B cell (primary cell): ENCODE measurements at regions not wholly inside any gene's neighbourhood (a gene's known extent, or its start where the extent isn't known, plus 50 kb on each side); places are given as distances from the start of the nearest gene placed in this dataset.

Experiments used
- ATAC-seq: fragments of 200-7000 bp; cut with Tn5 transposase; one replicate; pipeline ENCODE4 v1.10.0; 2021; ENCODE audit warnings: low read depth, mild to moderate bottlenecking, moderate number of reproducible peaks, moderate library complexity
- CTCF ChIA-PET: fragments of 350-600 bp; sonication (Branson Sonifier 250); formaldehyde crosslinking; loops from one replicate; lab custom pipeline; 2021; ENCODE audit warnings: antibody characterized with exemption, inconsistent platforms; lab: Charles Lee
- POLR2A ChIA-PET: fragments of 350-600 bp; sonication (Branson Sonifier 250); formaldehyde crosslinking; loops from one replicate; lab custom pipeline; 2021; ENCODE audit warnings: antibody characterized with exemption; lab: Charles Lee
- DNase-seq: peaks from one replicate; pipeline ENCODE4 v3.0.0; 2013
- H2AFZ ChIP-seq: 2 replicates; pipeline ENCODE4 v1.6.1; 2012; ENCODE audit warnings: mild to moderate bottlenecking, low read depth, low read length; ENCODE audit not compliant: insufficient read depth, poor library complexity, severe bottlenecking
- H3K27ac ChIP-seq, 2 donors: 1 replicate in 1 of 2; 2 replicates in 1 of 2; pipeline ENCODE4 v1.5.1; 2012 to 2013; ENCODE audit warnings: low read length in 2 of 2, mild to moderate bottlenecking in 2 of 2, moderate library complexity in 1 of 2
- H3K27me3 ChIP-seq, 4 experiments: fragments of 200-600 bp in 1 of 4; sonication (generic) in 1 of 4; replicated peaks in 1 of 4; 1 replicate in 2 of 4; 2 replicates in 2 of 4; pipeline versions ENCODE4 v1.6.1 to v1.7.0; 2013 to 2016; ENCODE audit warnings: low read length in 3 of 4, mild to moderate bottlenecking in 2 of 4, mixed read lengths in 1 of 4, moderate library complexity in 1 of 4; ENCODE audit not compliant: insufficient read depth in 4 of 4, control insufficient read depth in 3 of 4; ENCODE audit errors: control extremely low read depth in 1 of 4
- H3K36me3 ChIP-seq, 2 experiments: replicated peaks in 1 of 2; 1 replicate in 1 of 2; 2 replicates in 1 of 2; pipeline versions ENCODE4 v1.6.1 to v1.7.1; 2013; ENCODE audit warnings: low read length in 1 of 2; ENCODE audit not compliant: insufficient read depth in 2 of 2, control insufficient read depth in 1 of 2; ENCODE audit errors: control extremely low read depth in 1 of 2, extremely low read depth in 1 of 2
- H3K4me1 ChIP-seq, 2 donors: fragments of 200-600 bp in 1 of 2; sonication (generic) in 1 of 2; 1 replicate in 1 of 2; 2 replicates in 1 of 2; pipeline versions ENCODE4 v1.5.1 to v1.6.1; 2013 to 2017; ENCODE audit warnings: low read length in 2 of 2; ENCODE audit not compliant: control insufficient read depth in 2 of 2, insufficient read depth in 2 of 2
- H3K4me2 ChIP-seq: replicated peaks from 2 replicates; pipeline ENCODE3; 2012; ENCODE audit warnings: mild to moderate bottlenecking, low read depth, low read length; ENCODE audit not compliant: poor library complexity, severe bottlenecking
- H3K4me3 ChIP-seq, 5 experiments: fragments of 200-600 bp in 1 of 5; sonication (generic) in 1 of 5; 1 replicate in 3 of 5; 2 replicates in 2 of 5; pipeline versions ENCODE4 v1.5.1 to v1.7.0; 2011 to 2016; ENCODE audit warnings: low read length in 4 of 5, mild to moderate bottlenecking in 4 of 5, low read depth in 2 of 5, control low read depth in 1 of 5, moderate library complexity in 1 of 5; ENCODE audit not compliant: insufficient read depth in 1 of 5; ENCODE audit errors: control extremely low read depth in 1 of 5, extremely low read depth in 1 of 5
- H3K79me2 ChIP-seq: fragments of 200-600 bp; sonication (generic); one replicate; pipeline ENCODE4 v1.6.0; 2016; ENCODE audit warnings: low read length; ENCODE audit not compliant: control insufficient read depth, insufficient read depth
- H3K9ac ChIP-seq: fragments of 200-600 bp; sonication (generic); 2 replicates; pipeline ENCODE4 v1.6.1; 2017; ENCODE audit warnings: mild to moderate bottlenecking, low read length, moderate library complexity
- H3K9me3 ChIP-seq, 3 donors: one replicate each; pipeline versions ENCODE4 v1.6.1 to v1.7.1; 2013; ENCODE audit warnings: low read length in 2 of 3; ENCODE audit not compliant: control insufficient read depth in 2 of 3, insufficient read depth in 1 of 3; ENCODE audit errors: control extremely low read depth in 1 of 3
- H4K20me1 ChIP-seq: 2 replicates; pipeline ENCODE4 v1.6.0; 2012; ENCODE audit warnings: mild to moderate bottlenecking, low read length; ENCODE audit not compliant: insufficient read depth, control insufficient read depth, poor library complexity, severe bottlenecking
- H3K27ac Mint-ChIP-seq: one replicate; pipeline ENCODE4 v1.8.0; 2021; ENCODE audit warnings: mixed read lengths
- H3K27me3 Mint-ChIP-seq: one replicate; pipeline ENCODE4 v1.8.0; 2021; ENCODE audit warnings: mixed read lengths
- H3K4me1 Mint-ChIP-seq: one replicate; pipeline ENCODE4 v1.8.0; 2021; ENCODE audit warnings: mixed read lengths
- H3K4me3 Mint-ChIP-seq: one replicate; pipeline ENCODE4 v1.8.0; 2021; ENCODE audit warnings: mixed read lengths
- H3K9me3 Mint-ChIP-seq: one replicate; pipeline ENCODE4 v1.8.0; 2022; ENCODE audit warnings: mixed read lengths; ENCODE audit not compliant: insufficient read depth
- CTCF ChIP-seq: fragments of 200-600 bp; IDR thresholded peaks from one replicate; pipeline ENCODE4 v1.8.0; 2022; ENCODE audit warnings: antibody characterized with exemption, mild to moderate bottlenecking
- EZH2 ChIP-seq: IDR thresholded peaks from 2 replicates; pipeline ENCODE4 v1.6.1; 2012; ENCODE audit warnings: borderline replicate concordance, low read depth, mild to moderate bottlenecking, moderate library complexity, low read length; ENCODE audit not compliant: insufficient read depth, poor library complexity, severe bottlenecking
- WGBS: methylation state at CpG from one replicate; pipeline ENCODE4 v1.1.5; 2013; ENCODE audit warnings: missing lambda C conversion rate; ENCODE audit not compliant: insufficient coverage; 5-methylcytosine and 5-hydroxymethylcytosine counted together
- intact Hi-C: fragments of 100-400 bp; cut with micrococcal nuclease; formaldehyde crosslinking; loops from one replicate; pipeline ENCODE4 v1.10.0; 2022

- no peaks in the 10 kb centered on the region for H3K79me2 ChIP-seq
- no peaks in the 10 kb centered on the region for H4K20me1 ChIP-seq
- no peaks in the 10 kb centered on the region for H3K9me3 Mint-ChIP-seq
- H3K36me3 ChIP-seq = no peaks in the 10 kb centered on the region
- H3K4me2 ChIP-seq = no peak overlapping the region
- H3K27me3 Mint-ChIP-seq = no peaks in the 10 kb centered on the region
- ChIA-PET POLR2A (no interaction called here), CTCF (no interaction called here)
- ATAC-seq (no peak), DNase-seq (no peak)
- TF ChIP-seq CTCF (no peak), EZH2 (no peak)
- no peaks in the 10 kb centered on the region for H3K4me1 Mint-ChIP-seq
- peaks cover 0 to 7% (median 0%) of the 10 kb centered on the region in 3 donors for H3K9me3 ChIP-seq
- H3K4me3 Mint-ChIP-seq = no peak overlapping the region
- H3K27ac ChIP-seq = no peak overlapping the region
- no peaks in the 10 kb centered on the region for H3K27me3 ChIP-seq
- WGBS = no CpG with 5 or more reads among the region's 1 CpG
- intact Hi-C loops = no loop called here
- H3K4me3 ChIP-seq = no peak overlapping the region
- no peak overlapping the region for H2AFZ ChIP-seq
- no peak overlapping the region for H3K9ac ChIP-seq
- no peaks in the 10 kb centered on the region for H3K4me1 ChIP-seq
- H3K27ac Mint-ChIP-seq = no peak overlapping the region
These were observed 299.4 kb downstream of the DNAJB9 start for GRCh38 chr7:108869070-108869469.

DNA sequence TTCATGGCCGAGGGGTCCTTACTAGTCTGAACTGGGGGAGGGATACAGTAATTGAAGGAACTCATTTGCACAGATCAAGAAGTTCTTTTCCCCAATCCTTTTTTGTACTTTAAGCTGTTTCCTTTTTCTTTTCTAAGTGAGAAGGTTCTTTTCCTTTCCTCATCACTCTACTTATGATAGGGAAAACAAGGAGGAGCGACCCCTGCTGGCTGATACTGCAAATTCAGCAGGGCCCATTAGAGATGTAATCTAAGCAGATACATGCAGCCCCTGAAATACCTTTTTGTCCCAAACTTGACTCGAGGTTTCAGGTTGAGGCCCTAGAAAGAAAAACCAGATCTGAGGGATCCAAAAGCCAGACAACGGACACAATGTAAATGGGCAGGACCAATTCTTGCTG lies 305.5 kb downstream of the DNAJB9 start:
- H3K4me1 Mint-ChIP-seq = no peaks in the 10 kb centered on the region
- no peaks in the 10 kb centered on the region for H3K9me3 Mint-ChIP-seq
- Histone ChIP-seq H3K27ac (no peak overlapping the region), H4K20me1 (no peaks in the 10 kb centered on the region), H3K36me3 (no peaks in the 10 kb centered on the region), H3K9me3 (peaks cover 0 to 13% (median 0%) of the 10 kb centered on the region in 3 donors), H3K79me2 (no peaks in the 10 kb centered on the region), H3K4me2 (no peak overlapping the region), H3K9ac (no peak overlapping the region), H3K27me3 (no peaks in the 10 kb centered on the region), H3K4me1 (no peaks in the 10 kb centered on the region), H2AFZ (no peak overlapping the region), H3K4me3 (no peak overlapping the region)
- POLR2A ChIA-PET = no interaction called here
- WGBS = 67% methylated on average over 2 of the region's 4 CpGs
- no peak for DNase-seq
- ATAC-seq = no peak
- no peak overlapping the region for H3K4me3 Mint-ChIP-seq
- H3K27me3 Mint-ChIP-seq = no peaks in the 10 kb centered on the region
- H3K27ac Mint-ChIP-seq = no peak overlapping the region
- CTCF ChIA-PET = no interaction called here
- no peak for TF ChIP-seq CTCF
- no peak for TF ChIP-seq EZH2
- intact Hi-C loops = no loop called here
